COR-L47 (cell line): ENCODE measurements at regions not wholly inside any gene's neighbourhood (a gene's known extent, or its start where the extent isn't known, plus 50 kb on each side); places are given as distances from the start of the nearest gene placed in this dataset.

ENCODE experiments used
- DNase-seq: peaks from one replicate; lab custom pipeline; 2025; lab: John Stamatoyannopoulos, UW

GRCh38 chr12:67147030-67147429 is 122.1 kb upstream of the CAND1 start:
- DNase-seq, result no peak

GRCh38 chr12:67147447-67147846 is 121.7 kb upstream of the CAND1 start:
- no peak for DNase-seq

- no peak for DNase-seq
These were observed 120.9 kb upstream of the CAND1 start for GRCh38 chr12:67148265-67148664.

GRCh38 chr12:67151886-67152285 is 117.3 kb upstream of the CAND1 start:
- no peak for DNase-seq

DNA sequence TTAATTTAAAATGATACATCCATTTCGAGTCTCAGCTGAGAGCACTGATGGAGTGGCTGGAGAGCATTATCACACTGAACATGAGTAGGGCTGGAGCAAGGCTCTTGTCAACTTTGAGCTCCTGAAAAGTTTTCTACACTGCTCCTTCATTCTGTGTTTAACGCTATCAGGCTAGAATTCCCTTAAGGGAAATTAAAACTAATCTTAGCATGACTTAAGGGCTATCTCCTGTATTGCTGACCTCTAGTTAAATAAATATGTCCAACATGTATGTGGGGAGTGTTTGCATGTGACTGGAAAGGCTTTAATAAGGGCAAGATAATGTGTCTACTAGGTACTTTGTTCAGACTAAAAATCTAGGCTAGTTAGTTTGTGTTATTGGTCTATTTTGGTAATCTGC is 116.7 kb upstream of the CAND1 start:
- DNase-seq, result no peak

GRCh38 chr12:67154901-67155300 is 114.3 kb upstream of the CAND1 start:
- no peak for DNase-seq

- DNase-seq, result no peak
These were observed 113.3 kb upstream of the CAND1 start for GRCh38 chr12:67155863-67156262.

DNA sequence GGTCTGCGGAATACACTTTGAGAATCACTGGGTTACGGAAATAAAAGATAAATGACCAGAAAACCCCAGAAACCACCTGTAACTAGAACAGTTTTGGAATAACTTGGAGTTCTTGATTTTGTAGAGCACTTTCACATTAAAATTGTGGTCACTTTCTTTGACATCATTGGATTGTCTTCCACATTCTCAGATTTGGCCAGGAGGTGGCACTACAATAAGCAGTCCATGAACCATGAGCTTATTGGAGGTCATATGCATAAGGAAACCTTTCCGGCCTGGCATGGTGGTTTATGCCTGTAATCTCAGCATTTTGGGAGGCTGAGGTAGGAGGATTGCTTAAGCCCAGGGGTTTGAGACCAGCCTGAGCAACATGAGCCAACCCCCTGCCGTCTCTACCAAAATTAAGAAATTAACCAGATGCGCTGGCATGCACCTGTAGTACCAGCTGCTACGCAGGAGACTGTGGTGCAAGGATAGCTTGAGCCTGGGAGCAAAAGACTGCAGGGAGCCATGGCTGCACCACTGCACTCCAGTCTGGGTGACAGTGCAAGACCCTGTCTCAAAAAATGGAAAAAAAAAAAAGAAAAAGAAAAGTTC is 107.7 kb upstream of the CAND1 start:
- no peak for DNase-seq

GRCh38 chr12:67173258-67173657 is 95.9 kb upstream of the CAND1 start:
- no peak for DNase-seq

DNA sequence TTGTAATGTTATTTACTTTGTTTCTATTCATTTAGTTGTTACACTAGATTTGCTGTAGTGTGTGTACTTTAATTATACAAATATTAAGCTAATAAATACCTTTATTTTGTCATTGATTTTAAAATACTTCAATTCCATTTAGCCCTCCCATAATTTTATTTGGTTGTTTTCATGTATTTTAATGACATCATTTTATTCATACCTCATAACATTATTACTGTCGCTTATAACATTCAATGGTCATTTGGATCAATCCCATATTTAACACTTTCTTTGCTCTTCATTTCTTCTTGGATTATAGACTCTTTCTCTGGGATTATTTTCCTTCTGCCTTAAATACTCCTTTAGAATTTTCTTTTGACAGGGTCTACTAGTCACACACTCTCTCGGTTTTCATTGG is 86.6 kb upstream of the CAND1 start:
- no peak for DNase-seq

DNA sequence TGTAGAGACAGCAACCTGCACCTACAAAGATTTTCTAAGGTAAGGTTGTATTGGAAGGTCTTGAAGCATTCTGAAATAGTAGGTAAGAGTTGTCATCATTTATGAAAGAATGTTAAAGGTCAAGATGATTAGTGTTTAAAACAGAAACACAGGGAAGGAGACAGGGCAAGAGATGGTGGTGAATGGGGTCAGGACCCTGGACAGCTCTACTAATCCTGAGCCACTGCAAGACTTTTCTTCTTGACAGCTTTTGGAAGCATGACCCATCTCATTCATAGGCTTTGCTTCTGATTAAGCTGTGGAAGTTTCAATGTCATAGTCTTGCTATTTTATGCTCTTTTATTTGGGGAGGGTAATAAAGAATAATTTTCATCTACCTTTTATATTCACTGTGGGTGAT is 75.5 kb upstream of the CAND1 start:
- no peak for DNase-seq

DNA sequence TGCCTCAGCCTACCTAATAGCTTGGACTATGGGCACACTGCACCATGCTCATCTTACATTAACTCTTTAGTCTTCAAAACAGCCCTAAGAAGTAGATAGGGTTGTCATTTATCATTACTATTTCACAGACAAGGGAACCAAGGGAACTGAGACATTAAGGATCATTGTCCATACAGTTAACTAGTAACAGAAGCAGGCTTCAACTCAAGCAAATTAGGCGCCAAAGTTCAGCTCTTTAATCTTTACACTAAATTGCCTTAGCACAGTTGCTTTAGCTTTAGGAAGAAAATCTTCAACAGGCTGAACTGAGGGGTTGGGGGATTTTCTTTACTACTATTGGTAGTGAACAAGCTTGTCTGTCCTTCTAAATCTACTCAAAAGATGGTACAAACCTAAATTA is 68.8 kb upstream of the CAND1 start:
- DNase-seq, result no peak

DNA sequence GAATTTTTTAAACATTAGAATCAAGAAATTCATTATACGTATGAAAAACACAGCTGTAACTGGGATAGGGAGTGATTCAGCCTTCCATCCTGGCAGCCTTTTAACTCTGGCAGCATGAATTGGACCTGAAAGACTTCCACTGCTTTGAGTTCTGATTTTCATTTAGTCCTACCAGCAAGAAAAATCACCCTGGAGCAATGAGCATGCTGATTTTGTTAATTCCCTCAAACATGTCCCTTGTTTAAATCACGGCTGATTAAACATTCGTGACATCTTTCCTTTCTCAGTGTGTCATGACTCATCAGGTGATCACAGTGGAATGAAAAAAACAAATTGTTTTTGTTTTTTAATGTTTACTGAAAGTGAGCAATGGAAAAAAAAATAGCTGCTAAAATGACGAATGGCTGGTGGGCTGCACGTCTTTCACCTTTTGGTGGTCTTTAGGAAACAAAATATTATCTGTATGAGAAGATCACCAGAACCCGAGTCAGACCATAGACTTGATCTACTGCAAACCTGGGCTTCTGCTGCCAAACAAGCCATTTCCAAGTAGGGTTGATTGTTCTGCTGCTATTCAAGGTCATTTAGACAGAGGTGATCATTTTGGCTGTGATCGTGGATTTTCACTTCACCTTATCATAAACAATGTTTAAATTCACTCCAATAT is 67.0 kb upstream of the CAND1 start:
- DNase-seq, result no peak

DNA sequence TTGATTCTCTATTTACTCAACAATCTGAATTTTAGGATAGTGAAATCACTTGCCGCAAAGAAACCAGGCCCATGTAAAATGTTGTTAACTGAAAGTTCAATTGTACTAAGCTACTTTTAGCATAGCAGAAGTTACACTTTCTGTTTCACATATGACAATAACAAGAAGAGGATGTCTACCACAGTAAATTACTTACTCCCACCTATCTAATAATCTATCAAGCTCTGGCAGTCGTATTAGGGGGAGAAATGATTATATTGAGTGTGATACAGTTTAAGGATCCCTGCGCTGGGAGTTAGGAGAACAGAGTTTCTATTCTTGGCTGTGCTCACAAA is 66.5 kb upstream of the CAND1 start:
- DNase-seq, result no peak

GRCh38 chr12:67208281-67209067 is 60.7 kb upstream of the CAND1 start:
- DNase-seq, result no peak

- DNase-seq, result no peak
These were observed 58.1 kb upstream of the CAND1 start for GRCh38 chr12:67211029-67211428.

DNA sequence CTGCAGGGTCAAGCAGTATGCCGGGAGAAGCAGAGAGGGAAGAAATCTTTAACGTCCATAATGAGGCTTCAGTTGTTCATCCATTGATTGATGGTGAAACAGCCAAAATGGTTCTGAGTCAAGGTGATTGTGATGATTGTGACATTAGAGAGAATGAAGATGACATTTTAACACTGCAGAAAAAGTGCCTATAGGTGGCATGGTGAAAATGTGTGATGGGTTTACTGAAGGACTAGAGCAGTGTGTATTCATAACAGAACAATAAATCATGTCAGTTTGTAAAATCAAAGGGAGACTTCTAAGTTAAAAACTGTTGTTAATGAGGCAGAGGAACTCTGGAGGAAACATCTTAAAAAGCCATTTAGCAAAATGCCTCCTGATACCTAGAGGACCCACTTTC is 57.7 kb upstream of the CAND1 start:
- DNase-seq, result no peak

DNA sequence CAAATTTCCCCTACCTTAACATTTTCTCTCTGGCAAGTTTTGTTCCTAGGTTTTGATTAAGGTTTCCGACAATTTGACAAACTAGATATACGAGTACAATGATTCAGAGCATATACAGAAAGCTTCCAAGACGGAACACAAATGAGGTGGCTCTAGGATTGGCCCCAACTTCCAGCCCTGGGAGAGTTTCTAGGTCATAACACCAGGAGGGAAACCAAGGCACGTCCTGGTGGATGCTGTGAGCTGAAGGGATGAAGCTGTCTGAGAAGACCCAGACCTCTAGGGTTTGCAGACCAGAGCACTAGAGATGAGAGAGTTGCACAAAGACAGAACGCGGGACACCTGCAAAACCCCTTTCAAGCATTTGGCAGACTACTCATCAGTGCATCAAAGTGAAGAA is 51.5 kb upstream of the CAND1 start:
- DNase-seq, result no peak
